BLaER1 (cell line): ENCODE measurements at regions not wholly inside any gene's neighbourhood (a gene's known extent, or its start where the extent isn't known, plus 50 kb on each side); places are given as distances from the start of the nearest gene placed in this dataset.

Experiments used
- H3K27ac ChIP-seq: shearing (Covaris generic); formaldehyde crosslinking; 2 replicates; pipeline ENCODE4 v1.8.1; 2022
- H3K27me3 ChIP-seq: shearing (Covaris generic); formaldehyde crosslinking; 2 replicates; pipeline ENCODE4 v1.8.1; 2022
- H3K36me3 ChIP-seq: shearing (Covaris generic); formaldehyde crosslinking; 2 replicates; pipeline ENCODE4 v1.8.1; 2022
- H3K4me1 ChIP-seq: shearing (Covaris generic); formaldehyde crosslinking; 2 replicates; pipeline ENCODE4 v1.8.1; 2022
- H3K4me2 ChIP-seq: shearing (Covaris generic); formaldehyde crosslinking; 2 replicates; pipeline ENCODE4 v1.8.1; 2022
- H3K4me3 ChIP-seq: shearing (Covaris generic); formaldehyde crosslinking; 2 replicates; pipeline ENCODE4 v1.8.1; 2022
- H3K9ac ChIP-seq: shearing (Covaris generic); formaldehyde crosslinking; 2 replicates; pipeline ENCODE4 v1.8.1; 2022
- H3K9me3 ChIP-seq: shearing (Covaris generic); formaldehyde crosslinking; 2 replicates; pipeline ENCODE4 v1.8.1; 2022
- H4K20me1 ChIP-seq: shearing (Covaris generic); formaldehyde crosslinking; 2 replicates; pipeline ENCODE4 v1.8.1; 2022
- Cebpa-rat ChIP-seq: shearing (Covaris generic); IDR thresholded peaks from 2 replicates; pipeline ENCODE4 v1.8.1; 2022

- Histone ChIP-seq H3K4me1 (no peaks in the 10 kb centered on the region), H3K36me3 (no peaks in the 10 kb centered on the region), H3K4me3 (no peak overlapping the region), H3K27me3 (no peaks in the 10 kb centered on the region), H3K9me3 (no peaks in the 10 kb centered on the region), H3K27ac (no peak overlapping the region), H3K4me2 (no peak overlapping the region), H4K20me1 (no peaks in the 10 kb centered on the region), H3K9ac (no peak overlapping the region)
- TF ChIP-seq Cebpa-rat, result no peak
These were observed 68.4 kb upstream of the LRRC7 start for GRCh38 chr1:69499203-69499803.

GRCh38 chr1:69502991-69503390 is 64.7 kb upstream of the LRRC7 start:
- Histone ChIP-seq H3K36me3 (no peaks in the 10 kb centered on the region), H4K20me1 (no peaks in the 10 kb centered on the region), H3K27me3 (no peaks in the 10 kb centered on the region), H3K4me2 (no peak overlapping the region), H3K9ac (no peak overlapping the region), H3K4me1 (no peaks in the 10 kb centered on the region), H3K4me3 (no peak overlapping the region), H3K27ac (no peak overlapping the region), H3K9me3 (no peaks in the 10 kb centered on the region)
- TF ChIP-seq Cebpa-rat, result no peak

GRCh38 chr1:69504730-69505252 is 62.9 kb upstream of the LRRC7 start:
- no peak for TF ChIP-seq Cebpa-rat
- no peaks in the 10 kb centered on the region for H4K20me1 ChIP-seq
- H3K9me3 ChIP-seq, result no peaks in the 10 kb centered on the region
- no peaks in the 10 kb centered on the region for H3K4me1 ChIP-seq
- no peak overlapping the region for H3K4me2 ChIP-seq
- no peak overlapping the region for H3K27ac ChIP-seq
- H3K9ac ChIP-seq, result no peak overlapping the region
- H3K4me3 ChIP-seq, result no peak overlapping the region
- no peaks in the 10 kb centered on the region for H3K27me3 ChIP-seq
- H3K36me3 ChIP-seq, result no peaks in the 10 kb centered on the region

- Histone ChIP-seq H3K36me3 (no peaks in the 10 kb centered on the region), H4K20me1 (no peaks in the 10 kb centered on the region), H3K4me1 (no peaks in the 10 kb centered on the region), H3K9ac (no peak overlapping the region), H3K27me3 (no peaks in the 10 kb centered on the region), H3K9me3 (no peaks in the 10 kb centered on the region), H3K4me2 (no peak overlapping the region), H3K4me3 (no peak overlapping the region), H3K27ac (no peak overlapping the region)
- no peak for TF ChIP-seq Cebpa-rat
These were observed 61.4 kb upstream of the LRRC7 start for GRCh38 chr1:69506311-69506710.

- no peak for TF ChIP-seq Cebpa-rat
- Histone ChIP-seq H3K4me3 (no peak overlapping the region), H3K9me3 (no peaks in the 10 kb centered on the region), H4K20me1 (no peaks in the 10 kb centered on the region), H3K9ac (no peak overlapping the region), H3K4me2 (no peak overlapping the region), H3K27ac (no peak overlapping the region), H3K36me3 (no peaks in the 10 kb centered on the region), H3K4me1 (no peaks in the 10 kb centered on the region), H3K27me3 (no peaks in the 10 kb centered on the region)
These were observed 61.0 kb upstream of the LRRC7 start for GRCh38 chr1:69506721-69507120.

GRCh38 chr1:69510026-69510425 is 57.7 kb upstream of the LRRC7 start:
- H3K4me2 ChIP-seq, result no peak overlapping the region
- H3K4me3 ChIP-seq, result no peak overlapping the region
- no peak for TF ChIP-seq Cebpa-rat
- H3K36me3 ChIP-seq, result no peaks in the 10 kb centered on the region
- H3K9me3 ChIP-seq, result no peaks in the 10 kb centered on the region
- no peaks in the 10 kb centered on the region for H3K4me1 ChIP-seq
- H3K9ac ChIP-seq, result no peak overlapping the region
- H3K27ac ChIP-seq, result no peak overlapping the region
- no peaks in the 10 kb centered on the region for H4K20me1 ChIP-seq
- H3K27me3 ChIP-seq, result no peaks in the 10 kb centered on the region

- no peak for TF ChIP-seq Cebpa-rat
- no peak overlapping the region for H3K4me2 ChIP-seq
- H3K27me3 ChIP-seq, result no peaks in the 10 kb centered on the region
- H3K4me3 ChIP-seq, result no peak overlapping the region
- H3K27ac ChIP-seq, result no peak overlapping the region
- no peaks in the 10 kb centered on the region for H3K36me3 ChIP-seq
- no peaks in the 10 kb centered on the region for H3K9me3 ChIP-seq
- no peaks in the 10 kb centered on the region for H4K20me1 ChIP-seq
- H3K4me1 ChIP-seq, result no peaks in the 10 kb centered on the region
- no peak overlapping the region for H3K9ac ChIP-seq
These were observed 56.1 kb upstream of the LRRC7 start for GRCh38 chr1:69511426-69512192.

GRCh38 chr1:69513601-69514000 is 54.1 kb upstream of the LRRC7 start:
- H3K27ac ChIP-seq, result no peak overlapping the region
- H4K20me1 ChIP-seq, result no peaks in the 10 kb centered on the region
- no peaks in the 10 kb centered on the region for H3K27me3 ChIP-seq
- H3K9me3 ChIP-seq, result no peaks in the 10 kb centered on the region
- H3K36me3 ChIP-seq, result no peaks in the 10 kb centered on the region
- no peaks in the 10 kb centered on the region for H3K4me1 ChIP-seq
- no peak overlapping the region for H3K4me3 ChIP-seq
- no peak overlapping the region for H3K4me2 ChIP-seq
- TF ChIP-seq Cebpa-rat, result no peak
- no peak overlapping the region for H3K9ac ChIP-seq
